Retinal pigment epithelial cell (primary cell): ENCODE measurements at regions not wholly inside any gene's neighbourhood (a gene's known extent, or its start where the extent isn't known, plus 50 kb on each side); places are given as distances from the start of the nearest gene placed in this dataset.

Source experiments
- DNase-seq: peaks from one replicate; pipeline ENCODE4 v3.0.0-alpha.2; 2010; ENCODE audit warnings: low read depth
- H3K4me3 ChIP-seq: 2 replicates; pipeline ENCODE4 v1.5.1; 2011; ENCODE audit warnings: mild to moderate bottlenecking, low read length, control low read depth, moderate library complexity
- CTCF ChIP-seq: conservative IDR thresholded peaks from 2 replicates; pipeline ENCODE4 v1.5.1; 2011; ENCODE audit warnings: low read depth, low read length, control low read depth, inconsistent platforms

GRCh38 chr17:33435721-33436301 lies 142.7 kb upstream of the ASIC2 start:
- no peak overlapping the region for H3K4me3 ChIP-seq
- TF ChIP-seq CTCF, result no peak
- no peak for DNase-seq

GRCh38 chr17:33436321-33436720 lies 143.2 kb upstream of the ASIC2 start:
- no peak overlapping the region for H3K4me3 ChIP-seq
- peak; percentile 48 for DNase-seq
- TF ChIP-seq CTCF, result no peak

- no peak for DNase-seq
- no peak overlapping the region for H3K4me3 ChIP-seq
- TF ChIP-seq CTCF, result no peak
Measured at GRCh38 chr17:33438139-33438538, 145.0 kb upstream of the ASIC2 start.

- TF ChIP-seq CTCF, result no peak
- H3K4me3 ChIP-seq, result no peak overlapping the region
- DNase-seq, result no peak
Measured at GRCh38 chr17:33438578-33438977, 145.5 kb upstream of the ASIC2 start.

- no peak overlapping the region for H3K4me3 ChIP-seq
- TF ChIP-seq CTCF, result no peak
- no peak for DNase-seq
Measured at GRCh38 chr17:33442320-33442719, 149.2 kb upstream of the ASIC2 start.

GRCh38 chr17:33444731-33445130 lies 151.6 kb upstream of the ASIC2 start:
- no peak for DNase-seq
- no peak for TF ChIP-seq CTCF
- no peak overlapping the region for H3K4me3 ChIP-seq

GRCh38 chr17:33447090-33447489 lies 154.0 kb upstream of the ASIC2 start:
- TF ChIP-seq CTCF, result no peak
- no peak for DNase-seq
- no peak overlapping the region for H3K4me3 ChIP-seq
